ENCODE measurements at regions not wholly inside any gene's neighbourhood (a gene's known extent, or its start where the extent isn't known, plus 50 kb on each side); places are given as distances from the start of the nearest gene placed in this dataset.

DNA sequence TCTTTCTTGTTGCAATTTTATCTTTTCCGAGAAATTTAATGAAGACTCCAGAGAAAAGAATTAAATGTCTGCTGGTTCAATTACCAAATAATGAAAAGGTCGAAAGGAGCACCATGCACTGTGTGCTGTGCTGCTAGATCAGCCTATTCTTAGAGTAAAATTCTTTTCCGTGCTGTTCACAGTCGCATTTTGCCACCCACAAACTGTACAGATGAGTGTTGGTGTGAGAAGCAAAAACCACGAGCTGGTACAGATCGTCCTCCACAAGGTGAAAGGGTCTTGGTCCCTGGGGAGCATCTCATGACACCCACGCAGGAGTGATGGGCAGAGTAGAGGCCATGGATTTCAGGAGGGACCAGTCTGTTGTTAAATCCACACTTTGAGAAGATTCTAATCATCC is 143.8 kb upstream of the PUM3 start:
- TF ChIP-seq, protein P1, sequence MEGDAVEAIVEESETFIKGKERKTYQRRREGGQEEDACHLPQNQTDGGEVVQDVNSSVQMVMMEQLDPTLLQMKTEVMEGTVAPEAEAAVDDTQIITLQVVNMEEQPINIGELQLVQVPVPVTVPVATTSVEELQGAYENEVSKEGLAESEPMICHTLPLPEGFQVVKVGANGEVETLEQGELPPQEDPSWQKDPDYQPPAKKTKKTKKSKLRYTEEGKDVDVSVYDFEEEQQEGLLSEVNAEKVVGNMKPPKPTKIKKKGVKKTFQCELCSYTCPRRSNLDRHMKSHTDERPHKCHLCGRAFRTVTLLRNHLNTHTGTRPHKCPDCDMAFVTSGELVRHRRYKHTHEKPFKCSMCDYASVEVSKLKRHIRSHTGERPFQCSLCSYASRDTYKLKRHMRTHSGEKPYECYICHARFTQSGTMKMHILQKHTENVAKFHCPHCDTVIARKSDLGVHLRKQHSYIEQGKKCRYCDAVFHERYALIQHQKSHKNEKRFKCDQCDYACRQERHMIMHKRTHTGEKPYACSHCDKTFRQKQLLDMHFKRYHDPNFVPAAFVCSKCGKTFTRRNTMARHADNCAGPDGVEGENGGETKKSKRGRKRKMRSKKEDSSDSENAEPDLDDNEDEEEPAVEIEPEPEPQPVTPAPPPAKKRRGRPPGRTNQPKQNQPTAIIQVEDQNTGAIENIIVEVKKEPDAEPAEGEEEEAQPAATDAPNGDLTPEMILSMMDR (IDR thresholded peaks at IDR 0.05), result no peak
- no peak for TF ChIP-seq EZH2phosphoT487 (IDR thresholded peaks at IDR 0.05)
- no peak for TF ChIP-seq EZH2 (IDR thresholded peaks at IDR 0.05)
